ENCODE measurements at regions not wholly inside any gene's neighbourhood (a gene's known extent, or its start where the extent isn't known, plus 50 kb on each side); places are given as distances from the start of the nearest gene placed in this dataset.

DNA sequence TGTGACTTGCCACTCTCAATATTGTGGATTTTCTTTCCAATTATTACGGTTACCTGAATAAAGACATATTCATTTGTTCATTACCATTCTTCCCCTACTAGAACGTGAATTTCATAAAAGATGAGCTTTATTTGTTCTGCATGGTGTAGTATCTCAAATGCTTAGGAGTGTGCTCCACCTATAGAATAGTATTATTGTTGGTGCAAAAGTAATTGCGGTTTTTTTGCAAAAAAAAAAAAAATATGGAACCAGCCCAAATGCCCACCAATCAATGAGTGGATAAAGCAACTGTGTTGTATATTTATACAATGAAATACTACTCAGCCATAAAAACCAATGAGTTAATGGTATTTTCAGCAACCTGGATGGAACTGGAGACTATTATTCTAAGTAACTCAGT lies 525.5 kb upstream of the PRKX start:
- Histone ChIP-seq H3K27me3 (ENCODE audit: control insufficient read depth, extremely low read depth, insufficient read depth, low read length) (no peaks in the 10 kb centered on the region), H3K36me3 (ENCODE audit: control insufficient read depth in 2 of 2, extremely low read depth in 1 of 2, insufficient read depth in 2 of 2, low read length in 2 of 2) (no peaks in the 10 kb centered on the region), H3K9me3 (ENCODE audit: control insufficient read depth, low read depth, low read length) (peaks cover 11% of the 10 kb centered on the region), H2AFZ (ENCODE audit: control insufficient read depth, low read length) (no peak overlapping the region), H3K27ac (ENCODE audit: control insufficient read depth, insufficient read depth, low read length) (no peak overlapping the region), H3K79me2 (ENCODE audit: control insufficient read depth, insufficient read depth, low read length) (no peaks in the 10 kb centered on the region), H3K9ac (ENCODE audit: control insufficient read depth, extremely low read depth, insufficient read depth, low read length) (no peak overlapping the region), H4K20me1 (ENCODE audit: control insufficient read depth, extremely low read depth, insufficient read depth, low read length) (no peaks in the 10 kb centered on the region), H3K4me1 (ENCODE audit: control insufficient read depth, extremely low read depth, insufficient read depth, low read length) (no peaks in the 10 kb centered on the region), H3K9me1 (ENCODE audit: control insufficient read depth, extremely low read depth, insufficient read depth, low read length) (no peaks in the 10 kb centered on the region), H3K4me3 (ENCODE audit: control insufficient read depth in 2 of 3, extremely low read depth in 1 of 3, insufficient read depth in 2 of 3, low read depth in 1 of 3, low read length in 3 of 3) (no peak overlapping the region), H3K4me2 (ENCODE audit: control insufficient read depth, extremely low read depth, insufficient read depth, low read depth, low read length) (no peak overlapping the region)
- dilution Hi-C loops (cut with MboI; ENCODE audit: extremely low pct_ligation_motif_present, low sequenced_read_pairs): no loop called here
- no peak for TF ChIP-seq EZH2 (IDR thresholded peaks at IDR 0.05; ENCODE audit: low read length)
- TF ChIP-seq, protein P1, sequence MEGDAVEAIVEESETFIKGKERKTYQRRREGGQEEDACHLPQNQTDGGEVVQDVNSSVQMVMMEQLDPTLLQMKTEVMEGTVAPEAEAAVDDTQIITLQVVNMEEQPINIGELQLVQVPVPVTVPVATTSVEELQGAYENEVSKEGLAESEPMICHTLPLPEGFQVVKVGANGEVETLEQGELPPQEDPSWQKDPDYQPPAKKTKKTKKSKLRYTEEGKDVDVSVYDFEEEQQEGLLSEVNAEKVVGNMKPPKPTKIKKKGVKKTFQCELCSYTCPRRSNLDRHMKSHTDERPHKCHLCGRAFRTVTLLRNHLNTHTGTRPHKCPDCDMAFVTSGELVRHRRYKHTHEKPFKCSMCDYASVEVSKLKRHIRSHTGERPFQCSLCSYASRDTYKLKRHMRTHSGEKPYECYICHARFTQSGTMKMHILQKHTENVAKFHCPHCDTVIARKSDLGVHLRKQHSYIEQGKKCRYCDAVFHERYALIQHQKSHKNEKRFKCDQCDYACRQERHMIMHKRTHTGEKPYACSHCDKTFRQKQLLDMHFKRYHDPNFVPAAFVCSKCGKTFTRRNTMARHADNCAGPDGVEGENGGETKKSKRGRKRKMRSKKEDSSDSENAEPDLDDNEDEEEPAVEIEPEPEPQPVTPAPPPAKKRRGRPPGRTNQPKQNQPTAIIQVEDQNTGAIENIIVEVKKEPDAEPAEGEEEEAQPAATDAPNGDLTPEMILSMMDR (optimal IDR thresholded peaks at IDR 0.05 in 1 of 3, IDR thresholded peaks at IDR 0.05 in 1 of 3, conservative IDR thresholded peaks at IDR 0.05 in 1 of 3; ENCODE audit: extremely low read depth in 1 of 3, insufficient read depth in 2 of 3, low read length in 3 of 3): no peak
- FAIRE-seq (no peak), DNase-seq (ENCODE audit: low read depth, low spot score) (no peak)

DNA sequence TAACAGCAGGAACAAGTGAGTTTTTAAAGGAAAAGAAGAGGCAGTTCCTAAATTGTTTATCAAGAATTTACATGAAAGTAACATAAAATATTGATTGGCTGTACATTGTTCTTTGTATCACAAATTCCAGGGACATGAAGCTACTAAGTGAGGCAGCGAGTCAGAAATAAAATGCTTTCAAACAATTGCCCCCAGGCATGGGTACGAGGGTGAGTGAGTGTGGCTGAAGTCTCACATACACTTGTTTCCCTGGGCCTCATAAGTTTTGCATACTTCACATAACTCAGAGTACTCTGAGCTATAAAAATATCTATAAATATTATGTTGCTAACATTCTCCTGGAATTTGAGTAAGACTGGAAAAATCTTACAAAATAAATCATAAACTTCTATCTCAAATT lies 511.6 kb upstream of the PRKX start:
- H3K79me2 ChIP-seq (ENCODE audit: control insufficient read depth, insufficient read depth, low read length): no peaks in the 10 kb centered on the region

More for the DNA sequence above, 511.6 kb upstream of the PRKX start:
- Histone ChIP-seq H3K4me1 (ENCODE audit: control insufficient read depth, extremely low read depth, insufficient read depth, low read length) (no peaks in the 10 kb centered on the region), H3K4me3 (ENCODE audit: control insufficient read depth in 2 of 3, extremely low read depth in 1 of 3, insufficient read depth in 2 of 3, low read depth in 1 of 3, low read length in 3 of 3) (no peak overlapping the region), H3K9me1 (ENCODE audit: control insufficient read depth, extremely low read depth, insufficient read depth, low read length) (no peaks in the 10 kb centered on the region), H3K36me3 (ENCODE audit: control insufficient read depth in 2 of 2, extremely low read depth in 1 of 2, insufficient read depth in 2 of 2, low read length in 2 of 2) (no peaks in the 10 kb centered on the region), H4K20me1 (ENCODE audit: control insufficient read depth, extremely low read depth, insufficient read depth, low read length) (no peaks in the 10 kb centered on the region), H3K27ac (ENCODE audit: control insufficient read depth, insufficient read depth, low read length) (no peak overlapping the region), H3K9ac (ENCODE audit: control insufficient read depth, extremely low read depth, insufficient read depth, low read length) (no peak overlapping the region), H3K27me3 (ENCODE audit: control insufficient read depth, extremely low read depth, insufficient read depth, low read length) (no peaks in the 10 kb centered on the region), H2AFZ (ENCODE audit: control insufficient read depth, low read length) (no peak overlapping the region), H3K9me3 (ENCODE audit: control insufficient read depth, low read depth, low read length) (no peaks in the 10 kb centered on the region), H3K4me2 (ENCODE audit: control insufficient read depth, extremely low read depth, insufficient read depth, low read depth, low read length) (no peak overlapping the region)
- no peak for FAIRE-seq
- TF ChIP-seq, protein P1 (optimal IDR thresholded peaks at IDR 0.05 in 1 of 3, IDR thresholded peaks at IDR 0.05 in 1 of 3, conservative IDR thresholded peaks at IDR 0.05 in 1 of 3; ENCODE audit: extremely low read depth in 1 of 3, insufficient read depth in 2 of 3, low read length in 3 of 3): no peak
- TF ChIP-seq EZH2 (IDR thresholded peaks at IDR 0.05; ENCODE audit: low read length): no peak
- no peak for DNase-seq (ENCODE audit: low read depth, low spot score)
- dilution Hi-C loops (cut with MboI; ENCODE audit: extremely low pct_ligation_motif_present, low sequenced_read_pairs): no loop called here
